OCI-LY3 (cell line): ENCODE measurements at regions not wholly inside any gene's neighbourhood (a gene's known extent, or its start where the extent isn't known, plus 50 kb on each side); places are given as distances from the start of the nearest gene placed in this dataset.

ENCODE experiments used
- H2AFZ ChIP-seq: fragments of 200-600, 300-600 bp; shearing (Covaris generic); 2 replicates; pipeline ENCODE4 v1.6.0; 2014; ENCODE audit warnings: antibody characterized with exemption, low read depth, low read length
- H3K27ac ChIP-seq: fragments of 200-600, 300-600 bp; sonication (generic); 2 replicates; pipeline ENCODE4 v1.5.1; 2014; ENCODE audit warnings: mild to moderate bottlenecking, low read length, moderate library complexity, mixed read lengths
- H3K27me3 ChIP-seq: fragments of 200-600, 300-600 bp; sonication (generic); 2 replicates; pipeline ENCODE4 v1.6.1; 2014; ENCODE audit warnings: low read depth, low read length, mixed read lengths
- H3K36me3 ChIP-seq: fragments of 200-600, 300-600 bp; sonication (generic); replicated peaks from 2 replicates; pipeline ENCODE3; 2014; ENCODE audit warnings: low read depth, low read length, mixed read lengths
- H3K4me1 ChIP-seq: fragments of 300-600, 200-600 bp; sonication (generic); 2 replicates; pipeline ENCODE4 v1.6.1; 2014; ENCODE audit warnings: low read length, mixed read lengths
- H3K4me2 ChIP-seq: fragments of 200-600, 300-600 bp; sonication (generic); 2 replicates; pipeline ENCODE4 v1.6.1; 2014; ENCODE audit warnings: low read length, mixed read lengths
- H3K4me3 ChIP-seq: fragments of 300-600, 200-600 bp; sonication (generic); 2 replicates; pipeline ENCODE4 v1.5.1; 2014; ENCODE audit warnings: antibody characterized with exemption, mild to moderate bottlenecking, low read length, moderate library complexity
- H3K79me2 ChIP-seq: fragments of 300-600, 200-600 bp; shearing (Covaris generic); 2 replicates; pipeline ENCODE4 v1.6.1; 2014; ENCODE audit warnings: mild to moderate bottlenecking, low read length, mixed read lengths
- H3K9ac ChIP-seq: fragments of 300-600, 200-600 bp; shearing (Covaris generic); 2 replicates; pipeline ENCODE4 v1.6.0; 2014; ENCODE audit warnings: mild to moderate bottlenecking, low read length, moderate library complexity
- H3K9me3 ChIP-seq: fragments of 200-600, 300-600 bp; shearing (Covaris generic); 2 replicates; pipeline ENCODE4 v1.6.1; 2014; ENCODE audit warnings: low read length, mixed read lengths; ENCODE audit not compliant: insufficient read depth
- H4K20me1 ChIP-seq: fragments of 200-600, 300-600 bp; sonication (generic); 2 replicates; pipeline ENCODE4 v1.6.1; 2016; ENCODE audit warnings: low read length, mixed read lengths; ENCODE audit not compliant: insufficient read depth
- CTCF ChIP-seq: fragments of 200-600, 300-600 bp; sonication (generic); IDR thresholded peaks from 2 replicates; pipeline ENCODE4 v1.5.1; 2014; ENCODE audit warnings: antibody characterized with exemption, low read length, low read depth
- EZH2phosphoT487 ChIP-seq: fragments of 200-600 bp; shearing (Covaris generic); IDR thresholded peaks from 2 replicates; pipeline ENCODE4 v1.6.1; 2018; ENCODE audit warnings: antibody characterized with exemption, mixed run types, low read depth

GRCh38 chr10:109696981-109697775 is 226.1 kb downstream of the XPNPEP1 start:
- Histone ChIP-seq H3K4me1 (no peaks in the 10 kb centered on the region), H3K27ac (no peak overlapping the region), H3K4me3 (no peak overlapping the region), H3K9ac (no peak overlapping the region), H3K4me2 (no peak overlapping the region), H3K36me3 (no peaks in the 10 kb centered on the region), H3K79me2 (no peaks in the 10 kb centered on the region), H3K27me3 (no peaks in the 10 kb centered on the region), H4K20me1 (no peaks in the 10 kb centered on the region), H3K9me3 (no peaks in the 10 kb centered on the region), H2AFZ (no peak overlapping the region)
- TF ChIP-seq CTCF (no peak), EZH2phosphoT487 (no peak)

- Histone ChIP-seq H2AFZ (no peak overlapping the region), H4K20me1 (no peaks in the 10 kb centered on the region), H3K4me2 (no peak overlapping the region), H3K36me3 (no peaks in the 10 kb centered on the region), H3K27me3 (no peaks in the 10 kb centered on the region), H3K79me2 (no peaks in the 10 kb centered on the region), H3K4me3 (no peak overlapping the region), H3K9ac (no peak overlapping the region), H3K9me3 (no peaks in the 10 kb centered on the region), H3K27ac (no peak overlapping the region), H3K4me1 (no peaks in the 10 kb centered on the region)
- TF ChIP-seq CTCF (no peak), EZH2phosphoT487 (no peak)
These were observed 226.8 kb downstream of the XPNPEP1 start for GRCh38 chr10:109696462-109696861.

GRCh38 chr10:109695988-109696387 is 227.3 kb downstream of the XPNPEP1 start:
- no peaks in the 10 kb centered on the region for H4K20me1 ChIP-seq
- no peaks in the 10 kb centered on the region for H3K36me3 ChIP-seq
- no peaks in the 10 kb centered on the region for H3K27me3 ChIP-seq
- no peak overlapping the region for H3K4me3 ChIP-seq
- TF ChIP-seq EZH2phosphoT487 = no peak
- no peak for TF ChIP-seq CTCF
- H3K79me2 ChIP-seq = no peaks in the 10 kb centered on the region
- H3K9ac ChIP-seq = no peak overlapping the region
- no peaks in the 10 kb centered on the region for H3K9me3 ChIP-seq
- no peak overlapping the region for H3K27ac ChIP-seq
- no peak overlapping the region for H2AFZ ChIP-seq
- H3K4me2 ChIP-seq = no peak overlapping the region
- no peaks in the 10 kb centered on the region for H3K4me1 ChIP-seq

GRCh38 chr10:109689785-109690184 is 233.5 kb downstream of the XPNPEP1 start:
- H3K9me3 ChIP-seq = no peaks in the 10 kb centered on the region
- H3K4me1 ChIP-seq = no peaks in the 10 kb centered on the region
- no peak overlapping the region for H3K4me3 ChIP-seq
- no peak for TF ChIP-seq CTCF
- no peak for TF ChIP-seq EZH2phosphoT487
- no peaks in the 10 kb centered on the region for H3K27me3 ChIP-seq
- no peaks in the 10 kb centered on the region for H3K79me2 ChIP-seq
- no peak overlapping the region for H3K27ac ChIP-seq
- no peak overlapping the region for H3K9ac ChIP-seq
- no peaks in the 10 kb centered on the region for H4K20me1 ChIP-seq
- no peak overlapping the region for H3K4me2 ChIP-seq
- H2AFZ ChIP-seq = no peak overlapping the region
- H3K36me3 ChIP-seq = no peaks in the 10 kb centered on the region
